ENCODE measurements at regions not wholly inside any gene's neighbourhood (a gene's known extent, or its start where the extent isn't known, plus 50 kb on each side); places are given as distances from the start of the nearest gene placed in this dataset.

GRCh38 chr21:33989440-33989839, 73.8 kb upstream of the ATP5PO start:
- Histone ChIP-seq H3K4me1 (replicated peaks) (no peaks in the 10 kb centered on the region), H3K27ac (no peak overlapping the region), H3K9me3 (no peaks in the 10 kb centered on the region), H3K4me3 (no peak overlapping the region), H3K36me3 (no peaks in the 10 kb centered on the region), H3K27me3 (replicated peaks; ENCODE audit: insufficient read depth) (no peaks in the 10 kb centered on the region)
- intact Hi-C loops (cut with DNase I), result no loop called here
- WGBS, result 92% methylated on average over 2 of the region's 2 CpGs
- TF ChIP-seq CTCF (IDR thresholded peaks at IDR 0.05) (no peak), POLR2AphosphoS5 (IDR thresholded peaks at IDR 0.05) (no peak), POLR2A (IDR thresholded peaks at IDR 0.05) (no peak)
- DNase-seq (ENCODE audit: low spot score), result no peak

GRCh38 chr21:33988237-33989017, 72.8 kb upstream of the ATP5PO start:
- Histone ChIP-seq H3K9me3 (no peaks in the 10 kb centered on the region), H3K27me3 (replicated peaks; ENCODE audit: insufficient read depth) (no peaks in the 10 kb centered on the region), H3K4me1 (replicated peaks) (no peaks in the 10 kb centered on the region), H3K4me3 (no peak overlapping the region), H3K36me3 (no peaks in the 10 kb centered on the region), H3K27ac (no peak overlapping the region)
- DNase-seq (ENCODE audit: low spot score), result no peak
- intact Hi-C loops (cut with DNase I), result no loop called here
- TF ChIP-seq POLR2A (IDR thresholded peaks at IDR 0.05) (no peak), CTCF (IDR thresholded peaks at IDR 0.05) (no peak), POLR2AphosphoS5 (IDR thresholded peaks at IDR 0.05) (no peak)
- 79% methylated on average over 10 of the region's 10 CpGs for whole genome bisulfite sequencing

GRCh38 chr21:33987461-33987860, 71.9 kb upstream of the ATP5PO start:
- TF ChIP-seq POLR2AphosphoS5 (IDR thresholded peaks at IDR 0.05) (no peak), CTCF (IDR thresholded peaks at IDR 0.05) (no peak), POLR2A (IDR thresholded peaks at IDR 0.05) (no peak)
- H3K4me1 ChIP-seq (replicated peaks), result no peaks in the 10 kb centered on the region
- no peaks in the 10 kb centered on the region for H3K27me3 ChIP-seq (replicated peaks; ENCODE audit: insufficient read depth)
- no peaks in the 10 kb centered on the region for H3K36me3 ChIP-seq
- no peak overlapping the region for H3K4me3 ChIP-seq
- DNase-seq (ENCODE audit: low spot score), result no peak
- intact Hi-C loops (cut with DNase I), result no loop called here
- H3K27ac ChIP-seq, result no peak overlapping the region
- H3K9me3 ChIP-seq, result no peaks in the 10 kb centered on the region
- 84% methylated on average over 5 of the region's 5 CpGs for WGBS

- TF ChIP-seq CTCF (IDR thresholded peaks at IDR 0.05), result no peak
- Histone ChIP-seq H3K27me3 (replicated peaks; ENCODE audit: insufficient read depth) (no peaks in the 10 kb centered on the region), H3K9me3 (no peaks in the 10 kb centered on the region), H3K4me3 (no peak overlapping the region), H3K4me1 (replicated peaks) (no peaks in the 10 kb centered on the region), H3K36me3 (no peaks in the 10 kb centered on the region), H3K27ac (no peak overlapping the region)
- DNase-seq (ENCODE audit: low spot score), result no peak
- intact Hi-C loops (cut with DNase I), result no loop called here
- WGBS, result 80% methylated on average over 17 of the region's 17 CpGs
Measured at GRCh38 chr21:33985117-33986050, 69.8 kb upstream of the ATP5PO start.
